ENCODE measurements at regions not wholly inside any gene's neighbourhood (a gene's known extent, or its start where the extent isn't known, plus 50 kb on each side); places are given as distances from the start of the nearest gene placed in this dataset.

DNA sequence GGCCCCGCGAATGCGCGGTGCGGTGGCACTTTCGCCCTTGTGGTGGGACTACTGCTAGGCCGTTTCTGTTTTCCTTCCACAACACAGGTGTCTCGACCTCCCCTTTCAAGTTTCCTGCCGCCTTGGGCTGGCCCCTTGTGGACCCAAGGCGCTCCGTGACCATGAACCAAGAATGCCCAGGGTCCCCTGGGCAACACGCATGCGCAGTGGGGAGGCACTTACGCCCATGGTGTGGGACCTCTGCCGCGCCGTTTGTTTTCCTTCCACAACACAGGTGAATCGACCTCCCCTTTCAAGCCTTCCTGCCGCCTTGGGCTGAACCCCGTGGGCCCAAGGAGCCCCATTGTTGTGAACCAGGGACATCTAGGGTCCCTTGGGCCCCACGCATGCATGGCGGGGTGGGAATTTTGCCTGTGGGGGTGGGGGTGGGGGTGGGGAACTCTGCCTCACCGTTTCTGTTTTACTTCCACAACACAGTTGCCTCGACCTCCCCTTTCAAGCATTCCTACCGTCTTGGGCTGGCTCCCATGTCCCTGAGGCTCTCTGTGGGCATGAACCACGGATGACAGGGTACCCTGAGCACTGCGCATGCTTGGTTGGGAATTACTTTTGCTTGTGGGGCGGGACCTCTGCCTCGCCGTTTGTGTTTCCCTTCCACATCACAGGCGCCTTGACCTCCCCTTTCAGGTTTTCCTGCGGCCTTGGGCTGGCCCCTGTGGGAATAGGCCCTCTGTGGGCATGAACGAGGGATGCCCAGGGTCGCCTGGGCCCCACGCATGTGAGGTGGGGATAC, 355.1 kb downstream of the ALG10 start:
- no peak for DNase-seq (ENCODE audit: low read depth)

DNA sequence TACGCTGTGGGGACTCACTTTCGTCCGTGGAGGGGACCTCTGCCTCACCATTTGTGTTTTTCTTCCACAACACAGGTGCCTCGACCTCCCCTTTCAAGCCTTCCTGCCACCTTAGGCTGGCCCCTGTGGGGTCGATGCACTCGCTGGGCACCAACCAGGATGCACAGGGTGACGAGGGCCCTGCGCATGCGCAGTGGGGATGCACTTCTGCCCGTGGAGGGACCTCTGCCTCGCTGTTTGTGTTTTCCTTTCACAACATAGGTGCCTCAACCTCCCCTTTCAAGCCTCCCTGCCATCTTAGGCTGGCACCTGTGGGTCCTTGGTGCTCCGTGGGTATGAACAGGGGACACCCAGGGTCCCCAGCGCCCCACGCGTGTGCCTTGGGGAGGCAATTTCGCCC, 356.8 kb downstream of the ALG10 start:
- DNase-seq (ENCODE audit: low read depth) = no peak

DNA sequence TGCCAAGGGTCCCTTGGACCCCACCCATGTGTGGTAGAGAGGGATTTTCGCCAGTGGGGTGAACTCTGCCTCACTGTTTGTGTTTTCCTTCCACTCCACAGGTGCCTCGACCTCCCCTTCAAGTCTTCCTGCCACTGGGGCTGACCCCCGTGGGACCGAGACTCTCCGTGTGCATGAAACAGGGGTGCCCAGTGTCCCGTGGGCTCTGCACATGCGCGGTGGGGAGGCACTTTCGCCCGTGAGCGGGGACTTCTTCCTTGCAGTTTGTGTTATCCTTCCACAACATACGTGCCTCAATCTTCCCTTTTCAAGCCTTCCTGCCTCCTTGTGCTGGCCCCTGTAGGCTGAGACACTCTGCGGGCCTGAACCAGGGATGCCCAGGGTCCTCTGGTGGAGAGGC, 362.4 kb downstream of the ALG10 start:
- no peak for DNase-seq (ENCODE audit: low read depth)

DNA sequence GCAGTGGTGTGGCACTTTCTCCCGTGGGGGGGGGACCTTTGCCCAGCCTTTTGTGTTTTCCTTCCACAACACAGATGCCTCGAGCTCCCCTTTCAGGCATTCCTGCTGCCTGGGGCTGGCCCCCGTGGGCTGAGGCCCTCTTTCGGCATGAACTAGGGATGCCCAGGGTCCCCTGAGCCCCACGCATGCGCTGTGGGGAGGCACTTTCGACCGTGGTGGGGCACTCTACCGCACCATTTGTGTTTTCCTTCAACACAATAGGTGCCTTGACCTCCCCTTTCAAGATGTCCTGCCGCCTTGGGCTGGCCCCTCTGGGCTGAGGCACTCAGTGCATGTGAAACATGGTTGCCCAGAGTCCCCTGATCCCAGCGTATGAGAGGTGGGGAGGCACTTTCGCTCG, 363.7 kb downstream of the ALG10 start:
- DNase-seq (ENCODE audit: low read depth) = no peak

DNA sequence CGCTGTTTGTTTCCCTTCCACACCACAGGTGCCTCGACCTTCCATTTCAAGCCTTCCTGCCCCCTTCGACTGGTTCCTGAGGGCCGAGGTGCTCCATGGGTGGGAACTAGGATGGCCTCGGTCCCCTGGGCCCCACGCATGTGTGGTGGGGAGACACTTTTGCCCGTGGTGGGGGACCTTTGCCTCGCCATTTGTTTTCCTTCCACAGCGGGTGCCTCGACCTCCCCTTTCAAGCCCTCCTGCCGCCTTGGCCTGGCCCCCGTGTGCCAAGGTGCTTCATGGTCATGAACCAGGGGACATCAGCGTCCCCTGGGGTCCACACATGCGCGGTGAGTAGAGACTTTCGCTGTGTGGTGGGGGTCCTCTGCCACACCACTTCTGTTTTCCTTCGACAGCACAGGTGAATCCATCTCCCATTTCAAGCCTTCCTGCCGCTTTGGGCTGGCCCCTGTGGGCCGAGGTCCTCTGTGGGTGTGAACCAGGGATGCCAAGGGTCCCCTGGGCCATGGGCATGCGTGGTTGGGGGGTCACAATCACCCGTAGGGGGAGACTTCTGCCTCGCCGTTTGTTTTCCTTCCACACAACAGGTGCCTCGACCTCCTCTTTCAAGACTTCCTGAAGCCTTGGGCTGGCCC, 364.4 kb downstream of the ALG10 start:
- DNase-seq (ENCODE audit: low read depth) = no peak

DNA sequence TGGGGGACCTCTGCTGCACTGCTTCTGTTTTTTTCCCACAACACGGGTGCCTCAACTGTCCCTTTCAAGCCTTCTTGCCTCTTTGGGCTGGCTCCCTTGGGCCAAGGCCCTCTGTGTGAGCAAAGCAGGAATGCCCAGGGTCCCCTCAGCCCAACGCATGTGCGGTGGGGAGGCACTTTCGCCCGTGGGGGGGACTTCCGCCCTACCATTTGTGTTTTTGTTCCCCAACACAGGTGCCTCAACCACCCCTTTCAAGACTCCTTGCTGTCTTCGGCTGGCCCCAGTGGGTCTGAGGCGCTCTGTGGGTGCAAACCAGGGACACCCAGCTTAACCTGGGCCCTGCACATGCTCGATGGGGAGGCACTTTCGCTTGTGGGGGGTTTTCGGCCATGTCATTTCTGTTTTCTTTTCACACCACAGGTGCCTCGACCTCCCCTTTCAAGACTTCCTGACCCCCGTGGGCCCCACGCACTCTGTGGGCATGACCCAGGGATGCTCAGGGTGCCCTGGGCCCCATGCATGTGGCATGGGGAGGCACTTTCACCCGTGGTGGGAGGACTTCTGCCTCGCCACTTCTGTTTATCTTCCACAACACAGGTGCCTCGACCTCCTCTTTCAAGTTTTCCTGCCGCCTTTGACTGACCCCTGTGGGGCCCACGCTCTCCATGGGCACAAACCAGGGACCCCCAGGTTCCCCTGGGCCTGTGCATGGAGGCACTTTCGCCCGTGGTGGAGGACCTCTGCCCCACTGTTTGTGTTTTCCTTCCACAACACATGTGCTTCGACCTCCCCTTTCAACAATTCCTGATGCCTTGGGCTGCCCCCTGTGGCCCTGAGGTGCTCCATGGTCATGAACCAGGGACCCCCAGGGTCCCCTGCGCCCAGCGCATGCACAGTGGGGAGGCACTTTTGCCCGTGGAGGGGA, 365.7 kb downstream of the ALG10 start:
- DNase-seq (ENCODE audit: low read depth) = no peak

DNA sequence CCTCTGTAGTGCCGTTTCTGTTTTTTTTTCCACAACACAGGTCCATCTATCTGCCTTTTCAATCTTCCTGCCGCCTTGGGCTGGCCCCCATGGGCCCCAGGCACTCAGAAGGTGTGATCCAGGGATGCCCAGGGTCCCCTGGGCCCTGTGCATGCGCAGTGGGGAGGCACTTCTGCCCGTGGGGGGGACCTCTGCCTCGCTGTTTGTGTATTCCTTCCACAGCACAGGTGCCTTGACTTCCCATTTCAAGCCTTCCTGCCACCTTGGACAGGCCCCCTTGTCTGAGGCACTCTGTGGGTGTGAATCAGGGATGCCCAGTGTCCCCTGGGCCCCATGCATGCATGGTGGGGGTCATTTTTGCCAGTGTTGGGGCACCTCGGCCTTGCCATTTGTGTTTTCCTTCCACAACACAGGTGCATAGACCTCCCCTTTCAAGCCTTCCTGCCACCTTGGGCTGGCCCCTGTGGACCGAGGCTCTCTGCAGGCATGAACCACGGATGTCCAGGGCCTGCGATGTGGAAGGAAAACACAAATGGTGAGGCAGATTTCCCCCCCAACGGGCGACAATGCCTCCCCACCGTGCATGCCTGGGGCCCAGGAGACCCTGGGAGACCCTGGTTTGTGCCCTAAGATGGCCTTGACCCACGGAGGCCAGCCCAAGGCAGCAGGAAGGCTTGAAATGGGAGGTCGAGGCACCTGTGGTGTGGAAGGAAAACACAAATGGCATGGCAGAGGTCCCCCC, 366.5 kb downstream of the ALG10 start:
- DNase-seq (ENCODE audit: low read depth) = no peak

DNA sequence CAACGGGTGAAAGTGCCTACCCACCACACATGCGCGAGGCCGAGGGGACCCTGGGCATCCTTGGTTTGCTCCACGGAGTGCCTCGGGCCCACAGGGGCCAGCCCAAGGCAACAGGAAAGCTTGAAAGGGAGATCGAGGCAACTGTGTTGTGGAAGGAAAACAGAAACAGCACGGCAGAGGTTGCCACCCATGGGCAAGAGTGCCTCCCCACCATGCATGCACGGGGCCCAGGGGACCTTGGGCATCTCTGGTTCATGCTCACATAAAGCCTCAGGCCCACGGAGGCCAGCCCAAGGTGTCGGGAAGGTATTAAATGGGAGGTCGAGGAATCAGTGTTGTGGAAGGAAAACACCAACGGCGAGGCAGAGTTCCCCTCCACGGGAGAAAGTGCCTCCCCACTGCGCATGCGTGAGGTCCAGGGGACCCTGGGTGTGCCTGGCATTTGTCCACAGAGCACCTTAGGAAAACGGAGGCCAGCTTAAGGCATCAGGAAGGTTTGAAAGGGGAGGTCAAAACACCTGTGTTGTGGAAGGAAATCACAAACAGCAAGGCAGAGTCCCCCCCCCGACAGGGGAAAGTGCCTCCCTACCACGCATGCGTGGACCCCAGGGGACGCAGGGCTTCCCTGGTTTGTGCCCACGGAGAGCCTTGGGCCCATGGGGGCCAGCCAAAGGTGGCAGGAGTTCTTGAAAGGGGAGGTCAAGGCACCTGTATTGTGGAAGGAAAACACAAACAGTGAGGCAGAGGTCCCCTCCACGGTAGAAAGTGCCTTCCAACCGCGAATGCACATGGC, 367.3 kb downstream of the ALG10 start:
- DNase-seq (ENCODE audit: low read depth) = no peak

DNA sequence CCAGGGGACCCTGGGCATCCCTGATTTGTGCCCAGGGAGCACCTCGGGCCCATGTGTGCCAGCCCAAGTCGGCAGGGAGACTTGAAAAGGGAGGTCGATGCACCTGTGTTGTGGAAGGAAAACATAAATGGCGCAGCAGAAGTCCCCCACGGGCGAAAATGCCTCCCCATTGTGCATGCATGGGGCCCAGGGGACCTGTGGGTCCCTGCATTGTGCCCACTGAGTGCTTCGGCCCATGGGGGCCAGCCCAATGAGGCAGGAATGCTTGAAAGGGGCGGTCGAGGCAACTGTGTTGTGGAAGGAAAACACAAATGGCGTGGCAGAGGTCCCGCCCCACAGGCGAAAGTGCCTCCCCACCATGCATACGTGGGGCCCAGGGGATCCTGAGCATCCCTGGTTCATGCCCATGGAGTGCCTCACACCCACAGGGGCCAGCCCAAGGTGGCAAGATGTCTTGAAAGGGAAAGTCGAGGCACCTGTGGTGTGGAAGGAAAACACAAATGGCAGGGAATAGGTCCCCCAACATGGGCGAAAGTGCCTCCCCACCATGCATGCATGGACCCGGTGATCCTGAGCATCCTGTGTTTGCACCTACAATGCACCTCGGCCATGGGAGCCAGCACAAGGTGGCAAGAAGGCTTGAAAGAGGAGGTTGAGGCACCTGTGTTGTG, 368.0 kb downstream of the ALG10 start:
- DNase-seq (ENCODE audit: low read depth) = no peak

DNA sequence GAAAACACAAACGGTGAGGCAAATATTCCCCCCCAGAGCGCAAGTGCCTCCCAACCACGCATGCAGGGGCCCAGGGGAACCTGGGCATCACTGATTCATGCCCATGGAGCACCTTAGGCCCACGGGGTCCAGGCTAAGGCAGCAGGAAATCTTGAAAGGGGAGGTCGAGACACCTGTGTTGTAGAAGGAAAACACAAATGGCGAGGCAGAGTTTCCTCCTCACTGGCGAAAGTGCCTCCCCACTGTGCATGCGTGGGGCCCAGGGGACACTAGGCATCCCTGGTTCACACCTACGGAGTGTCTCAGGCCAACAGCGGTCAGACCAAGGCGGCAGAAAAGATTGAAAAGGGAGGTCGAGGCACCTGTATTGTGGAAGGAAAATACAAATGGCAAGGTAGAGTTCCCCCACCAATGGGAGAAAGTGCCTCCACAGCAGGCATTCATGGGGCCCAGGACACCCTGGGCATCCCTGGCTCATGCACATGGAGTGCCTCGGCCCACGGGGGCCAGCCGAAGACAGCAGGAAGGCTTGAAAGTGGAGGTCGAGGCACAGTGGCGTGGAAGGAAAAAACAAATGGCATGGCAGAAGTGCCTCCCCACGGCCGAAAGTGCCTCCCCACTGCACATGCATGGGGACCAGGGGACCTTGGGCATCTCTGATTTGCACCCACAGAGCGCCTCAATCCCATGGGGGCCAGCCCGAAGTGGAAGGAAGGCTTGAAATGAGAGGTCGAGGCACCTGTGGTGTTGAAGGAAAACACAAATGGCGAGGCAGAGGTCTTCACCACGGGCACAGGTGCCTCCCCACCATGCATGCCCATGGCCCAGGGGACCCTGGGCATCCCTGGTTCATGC, 368.8 kb downstream of the ALG10 start:
- DNase-seq (ENCODE audit: low read depth) = no peak

DNA sequence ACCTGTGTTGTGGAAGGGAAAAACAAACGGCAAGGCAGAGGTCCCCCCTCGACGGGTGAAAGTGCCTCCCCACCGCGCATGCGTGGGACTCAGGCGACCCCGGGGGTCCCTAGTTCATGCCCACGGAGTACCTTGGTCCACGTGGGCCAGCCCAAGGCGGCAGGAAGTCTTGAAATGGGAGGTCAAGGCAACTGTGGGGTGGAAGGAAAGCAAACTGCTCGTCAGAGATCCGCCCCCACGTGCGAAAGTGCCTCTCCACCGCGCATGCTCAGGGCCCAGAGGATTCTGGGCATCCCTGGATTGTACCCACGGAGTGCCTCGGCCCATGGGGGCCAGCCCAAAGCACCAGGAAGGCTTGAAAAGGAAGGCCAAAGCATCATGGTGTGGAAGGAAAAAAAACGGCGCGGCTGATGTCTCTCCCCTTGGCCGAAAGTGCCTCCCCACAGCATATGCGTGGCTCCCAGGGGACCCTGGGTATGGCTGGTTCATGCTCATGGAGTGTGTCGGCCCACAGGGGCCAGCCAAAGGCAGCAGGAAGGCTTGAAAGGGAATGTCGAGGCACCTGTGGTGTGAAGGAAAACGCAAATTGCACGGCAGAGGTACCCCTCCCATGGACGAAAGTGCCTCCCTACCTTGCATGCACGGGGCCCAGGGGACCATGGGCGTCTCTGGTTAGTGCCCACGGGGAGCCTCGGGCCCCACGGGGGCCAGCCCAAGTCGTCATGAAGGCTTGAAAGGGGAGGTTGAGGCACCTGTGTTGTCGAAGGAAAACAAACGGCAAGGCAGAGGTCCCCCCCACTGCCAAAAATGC, 369.7 kb downstream of the ALG10 start:
- no peak for DNase-seq (ENCODE audit: low read depth)

DNA sequence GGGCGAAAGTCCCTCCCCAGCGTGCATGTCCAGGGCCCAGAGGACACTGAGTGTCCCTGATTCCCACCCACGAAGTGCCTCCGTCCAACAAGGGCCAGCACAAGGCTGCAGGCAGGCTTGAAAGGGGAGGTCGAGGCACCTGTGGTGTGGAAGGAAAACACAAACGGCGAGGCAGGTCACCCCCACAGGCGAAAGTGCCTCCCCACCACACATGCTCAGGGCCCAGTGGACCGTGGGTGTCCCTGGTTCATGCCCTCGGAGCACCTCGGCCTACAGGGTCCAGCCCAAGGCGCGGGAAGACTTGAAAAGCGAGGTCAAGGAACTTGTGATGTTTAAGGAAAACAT, 370.4 kb downstream of the ALG10 start:
- no peak for DNase-seq (ENCODE audit: low read depth)

DNA sequence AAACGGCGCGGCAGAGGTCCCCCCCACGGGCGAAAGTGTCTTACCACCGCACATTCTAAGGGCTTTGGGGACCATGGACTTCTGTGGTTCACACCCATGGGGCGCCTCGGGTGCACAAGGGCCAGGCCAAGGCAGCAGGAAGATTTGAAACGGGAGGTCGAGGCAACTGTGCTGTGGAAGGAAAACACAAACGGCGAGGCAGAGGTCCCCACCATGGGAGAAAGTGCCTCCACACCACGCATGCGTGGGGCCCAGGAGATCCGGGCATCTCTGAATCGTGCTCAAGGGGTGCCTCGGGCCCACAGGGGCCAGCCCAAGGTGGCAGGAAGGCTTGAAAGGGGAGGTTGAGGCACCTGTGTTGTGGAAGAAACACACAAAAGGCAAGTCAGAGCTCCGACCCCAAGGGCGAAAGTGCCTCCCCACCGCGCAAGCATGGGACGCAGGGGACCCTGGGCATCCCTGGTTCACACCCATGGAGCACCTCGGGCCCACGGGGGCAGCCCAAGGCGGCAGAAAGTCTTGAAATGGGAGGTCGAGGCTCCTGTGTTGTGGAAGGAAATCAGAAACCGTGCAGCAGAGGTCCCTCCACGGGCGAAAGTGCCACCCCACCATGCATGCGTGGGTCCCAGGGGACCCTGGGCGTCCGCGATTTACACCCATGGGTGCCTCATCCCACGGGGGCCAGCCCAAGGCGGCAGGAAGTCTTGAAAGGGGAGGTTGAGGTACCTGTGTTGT, 371.0 kb downstream of the ALG10 start:
- no peak for DNase-seq (ENCODE audit: low read depth)

DNA sequence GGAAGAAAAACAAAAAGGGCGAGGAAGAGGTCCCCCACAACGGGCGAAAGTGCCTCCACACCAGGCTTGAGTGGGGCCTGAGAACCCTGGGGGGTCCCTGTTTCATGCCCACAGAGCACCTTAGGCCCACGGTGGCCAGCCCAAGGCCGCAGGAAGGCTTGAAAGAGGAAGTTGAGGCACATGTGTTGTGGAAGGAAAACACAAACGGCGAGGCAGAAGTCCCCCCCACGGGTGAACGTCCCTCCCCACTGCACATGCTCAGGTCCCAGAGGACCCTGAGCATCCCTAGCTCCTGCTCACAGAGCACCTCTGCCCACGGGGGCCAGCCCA, 371.5 kb downstream of the ALG10 start:
- DNase-seq (ENCODE audit: low read depth) = no peak

DNA sequence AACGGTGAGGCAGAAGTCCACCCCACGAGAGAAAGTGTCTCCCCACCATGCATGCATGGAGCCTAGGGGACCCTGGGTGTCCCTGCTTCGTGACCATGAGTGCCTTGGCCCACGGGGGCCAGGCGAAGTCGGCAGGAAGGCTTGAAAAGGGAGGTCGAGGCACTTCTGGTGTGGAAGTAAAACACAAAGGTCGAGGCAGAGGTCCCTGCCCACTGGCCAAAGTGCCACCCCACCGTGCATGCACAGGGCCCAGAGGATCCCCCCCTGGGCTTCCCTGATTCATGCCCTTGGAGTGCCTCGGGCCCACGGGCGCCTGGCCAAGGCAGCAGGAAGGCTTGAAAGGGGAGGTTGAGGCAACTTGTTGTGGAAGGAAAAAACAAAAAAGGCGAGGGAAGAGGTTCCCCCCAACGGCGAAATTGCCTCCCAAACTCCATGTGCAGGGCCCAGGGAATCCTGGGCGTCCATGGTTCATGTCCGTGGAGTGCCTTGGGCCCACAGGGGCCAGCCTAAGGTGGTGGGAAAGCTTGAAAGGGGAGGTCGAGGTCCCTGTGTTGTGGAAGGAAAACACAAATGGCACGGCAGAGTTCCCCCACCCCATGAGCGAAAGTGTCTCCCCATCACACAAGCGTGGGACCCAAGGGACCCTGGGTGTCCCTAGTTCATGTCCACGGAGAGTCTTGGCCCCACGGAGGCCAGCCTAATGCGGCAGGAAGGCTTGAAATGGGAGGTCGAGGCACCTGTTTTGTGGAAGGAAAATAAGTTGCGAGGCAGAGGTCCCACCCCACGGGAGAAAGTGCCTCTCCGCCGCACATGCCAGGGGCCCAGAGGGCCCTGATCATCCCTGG, 372.1 kb downstream of the ALG10 start:
- DNase-seq (ENCODE audit: low read depth) = no peak

DNA sequence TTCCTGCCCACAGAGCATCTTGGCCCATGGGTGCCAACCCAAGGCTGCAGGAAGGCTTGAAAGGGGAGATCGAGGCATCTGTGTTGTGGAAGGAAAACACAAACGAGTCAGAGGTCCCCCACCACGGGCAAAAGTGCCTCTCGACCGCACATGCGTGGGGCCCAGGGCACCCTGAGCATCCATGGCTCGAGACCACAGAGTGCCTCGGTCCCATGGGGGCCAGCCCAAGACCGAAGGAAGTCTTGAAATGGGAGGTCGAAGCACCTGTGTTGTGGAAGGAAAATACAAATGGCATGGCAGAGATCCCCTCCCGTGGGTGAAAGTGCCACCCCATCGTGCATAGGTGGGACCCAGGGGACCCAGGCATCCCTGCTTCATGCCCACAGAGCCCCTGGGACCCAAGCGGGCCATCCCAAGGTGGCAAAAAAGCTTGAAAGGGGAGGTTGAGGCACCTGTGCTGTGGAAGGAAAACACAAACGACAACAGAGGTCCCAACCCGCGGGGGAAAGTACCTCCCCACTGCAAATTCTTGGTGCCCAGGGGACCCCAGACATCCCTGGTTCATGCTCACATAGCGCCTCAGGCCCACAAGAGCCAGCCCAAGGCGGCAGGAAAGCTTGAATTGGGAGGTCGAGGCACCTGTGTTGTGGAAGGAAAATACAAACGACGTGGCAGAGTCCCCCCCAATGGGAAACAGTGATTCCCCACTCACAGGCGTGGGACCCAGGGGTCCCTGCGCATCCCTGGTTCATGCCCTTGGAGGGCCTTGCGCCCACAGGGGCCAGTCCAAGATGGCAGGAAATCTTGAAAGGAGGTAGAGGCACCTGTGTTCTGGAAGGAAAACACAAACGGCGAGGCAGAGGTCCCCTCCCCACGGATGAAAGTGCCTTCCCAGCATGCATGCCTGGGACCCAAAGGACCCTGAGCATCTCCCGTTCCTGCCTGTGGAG, 373.0 kb downstream of the ALG10 start:
- DNase-seq (ENCODE audit: low read depth) = no peak

Data from stimulated activated CD8-positive, alpha-beta memory T cell treated with anti-CD3 and anti-CD28 coated beads, Interleukin-12 subunit alpha, Interleukin-12 subunit beta, amount 100 ng/mL, for 4 hours (primary cell).